ENCODE measurements at regions not wholly inside any gene's neighbourhood (a gene's known extent, or its start where the extent isn't known, plus 50 kb on each side); places are given as distances from the start of the nearest gene placed in this dataset.

GRCh38 chr9:78783743-78784142 lies 486.8 kb downstream of the PSAT1 start:
- Histone ChIP-seq H3K4me3 (no peak overlapping the region), H3K27me3 (no peaks in the 10 kb centered on the region), H3K36me3 (no peaks in the 10 kb centered on the region), H3K4me1 (no peaks in the 10 kb centered on the region), H3K27ac (no peak overlapping the region), H3K9me3 (no peaks in the 10 kb centered on the region)
- TF ChIP-seq CTCF (IDR thresholded peaks at IDR 0.05), result no peak
- intact Hi-C loops (cut with DNase I; ENCODE audit: low total_unique reads), result no loop called here
- DNase-seq, result no peak

- no peak for DNase-seq
- peaks cover 0 to 5% (median 0%) of the 10 kb centered on the region in 3 donors for H3K9me3 ChIP-seq
- no peak overlapping the region for H3K4me3 ChIP-seq
- TF ChIP-seq CTCF (IDR thresholded peaks at IDR 0.05), result no peak
- intact Hi-C loops (cut with DNase I; ENCODE audit: low total_unique reads), result no loop called here
- H3K4me1 ChIP-seq, result no peaks in the 10 kb centered on the region
- H3K27ac ChIP-seq, result no peak overlapping the region
- no peaks in the 10 kb centered on the region for H3K36me3 ChIP-seq
- H3K27me3 ChIP-seq, result no peaks in the 10 kb centered on the region
Measured at GRCh38 chr9:78786794-78787193, 489.9 kb downstream of the PSAT1 start.

- DNase-seq, result no peak
- H3K4me1 ChIP-seq, result no peaks in the 10 kb centered on the region
- intact Hi-C loops (cut with DNase I; ENCODE audit: low total_unique reads), result no loop called here
- TF ChIP-seq CTCF (IDR thresholded peaks at IDR 0.05), result no peak
- no peak overlapping the region for H3K27ac ChIP-seq
- H3K9me3 ChIP-seq, result peaks cover 0 to 5% (median 0%) of the 10 kb centered on the region in 3 donors
- no peaks in the 10 kb centered on the region for H3K27me3 ChIP-seq
- no peak overlapping the region for H3K4me3 ChIP-seq
- no peaks in the 10 kb centered on the region for H3K36me3 ChIP-seq
Measured at GRCh38 chr9:78788101-78788500, 491.2 kb downstream of the PSAT1 start.

GRCh38 chr9:78791779-78792178 lies 494.9 kb downstream of the PSAT1 start:
- H3K4me3 ChIP-seq, result no peak overlapping the region
- no peak overlapping the region for H3K27ac ChIP-seq
- no peaks in the 10 kb centered on the region for H3K4me1 ChIP-seq
- peaks cover 0 to 5% (median 0%) of the 10 kb centered on the region in 3 donors for H3K9me3 ChIP-seq
- H3K27me3 ChIP-seq, result no peaks in the 10 kb centered on the region
- no peaks in the 10 kb centered on the region for H3K36me3 ChIP-seq
- TF ChIP-seq CTCF (IDR thresholded peaks at IDR 0.05), result no peak
- intact Hi-C loops (cut with DNase I; ENCODE audit: low total_unique reads), result no loop called here
- DNase-seq, result no peak

- Histone ChIP-seq H3K9me3 (peaks cover 0 to 5% (median 0%) of the 10 kb centered on the region in 3 donors), H3K27ac (no peak overlapping the region), H3K4me3 (no peak overlapping the region), H3K36me3 (no peaks in the 10 kb centered on the region), H3K27me3 (no peaks in the 10 kb centered on the region), H3K4me1 (no peaks in the 10 kb centered on the region)
- intact Hi-C loops (cut with DNase I; ENCODE audit: low total_unique reads), result no loop called here
- TF ChIP-seq CTCF (IDR thresholded peaks at IDR 0.05), result no peak
- DNase-seq, result no peak
Measured at GRCh38 chr9:78792745-78793144, 495.8 kb downstream of the PSAT1 start.

GRCh38 chr9:78805771-78806170 lies 508.8 kb downstream of the PSAT1 start:
- no peak for DNase-seq
- TF ChIP-seq CTCF (IDR thresholded peaks at IDR 0.05), result no peak

More at GRCh38 chr9:78805771-78806170, 508.8 kb downstream of the PSAT1 start:
- H3K27me3 ChIP-seq, result no peaks in the 10 kb centered on the region
- no peaks in the 10 kb centered on the region for H3K4me1 ChIP-seq
- intact Hi-C loops (cut with DNase I; ENCODE audit: low total_unique reads), result no loop called here
- H3K27ac ChIP-seq, result no peak overlapping the region
- H3K4me3 ChIP-seq, result no peak overlapping the region
- no peaks in the 10 kb centered on the region for H3K36me3 ChIP-seq
- no peaks in the 10 kb centered on the region for H3K9me3 ChIP-seq
